HG02973 (cell line): ENCODE measurements at regions not wholly inside any gene's neighbourhood (a gene's known extent, or its start where the extent isn't known, plus 50 kb on each side); places are given as distances from the start of the nearest gene placed in this dataset.

Experiments used
- ATAC-seq: cut with Tn5 transposase; IDR thresholded peaks from one replicate; pipeline ENCODE4 v1.9.1; 2021; ENCODE audit warnings: moderate library complexity; ENCODE audit not compliant: unreplicated experiment

- ATAC-seq: no peak
These were observed 55.3 kb upstream of the AMN1 start for GRCh38 chr12:31783996-31784645.

- ATAC-seq: no peak
These were observed 54.7 kb upstream of the AMN1 start for GRCh38 chr12:31783556-31783955.

- ATAC-seq: no peak
These were observed 53.2 kb upstream of the AMN1 start for GRCh38 chr12:31781894-31782540.

- no peak for ATAC-seq
These were observed 51.3 kb upstream of the AMN1 start for GRCh38 chr12:31780096-31780495.

GRCh38 chr12:31778687-31779086, 49.9 kb upstream of the AMN1 start:
- no peak for ATAC-seq
